Prostate gland (tissue), 2 donors: ENCODE measurements at regions not wholly inside any gene's neighbourhood (a gene's known extent, or its start where the extent isn't known, plus 50 kb on each side); places are given as distances from the start of the nearest gene placed in this dataset.

ENCODE experiments used
- DNase-seq: peaks from one replicate; pipeline ENCODE4 v3.0.0-alpha.2; 2019; ENCODE audit warnings: low spot score
- H3K27ac ChIP-seq, 2 donors: fragments of 200-600 bp; sonication (generic); 2 replicates each; pipeline ENCODE4 v1.5.1; 2017 to 2019
- H3K27me3 ChIP-seq: fragments of 200-600 bp; sonication (generic); replicated peaks from 2 replicates; pipeline ENCODE4 v1.5.1; 2019; ENCODE audit not compliant: insufficient read depth
- H3K36me3 ChIP-seq, 2 donors: fragments of 200-600 bp; sonication (generic); 1 replicate in 1 of 2; 2 replicates in 1 of 2; pipeline versions ENCODE4 v1.5.1 to v1.8.1; 2017 to 2019
- H3K4me1 ChIP-seq: fragments of 200-600 bp; sonication (generic); replicated peaks from 2 replicates; pipeline ENCODE4 v1.5.1; 2019
- H3K4me3 ChIP-seq, 2 donors: fragments of 200-600 bp; sonication (generic); 2 replicates each; pipeline ENCODE4 v1.5.1; 2017 to 2019
- H3K9me3 ChIP-seq: fragments of 200-600 bp; sonication (generic); 2 replicates; pipeline ENCODE4 v1.5.1; 2017
- POLR2A ChIP-seq: fragments of 450-650 bp; IDR thresholded peaks from one replicate; pipeline ENCODE4 v1.6.1; 2016; ENCODE audit warnings: antibody characterized with exemption, mild to moderate bottlenecking
- POLR2AphosphoS5 ChIP-seq: sonication (generic); formaldehyde crosslinking; IDR thresholded peaks from one replicate; pipeline ENCODE4 v1.6.1; 2017; ENCODE audit warnings: antibody characterized with exemption
- WGBS: methylation state at CpG from one replicate; pipeline ENCODE4 v1.1.5; 2018; 5-methylcytosine and 5-hydroxymethylcytosine counted together
- intact Hi-C: fragments of 100-400 bp; cut with DNase I; formaldehyde crosslinking; loops from one replicate; pipeline ENCODE4 v1.14.2; 2022
- TF ChIP-seq, protein P1 (sequence below), 4 experiments: fragments of 200-600 bp in 2 of 4; fragments of 450-650 bp in 2 of 4; sonication (generic) in 2 of 4; IDR thresholded peaks; 1 replicate in 3 of 4; 2 replicates in 1 of 4; pipeline ENCODE4 v1.5.1; 2016 to 2019; ENCODE audit warnings: antibody characterized with exemption in 4 of 4, mild to moderate bottlenecking in 2 of 4, moderate library complexity in 2 of 4

DNA sequence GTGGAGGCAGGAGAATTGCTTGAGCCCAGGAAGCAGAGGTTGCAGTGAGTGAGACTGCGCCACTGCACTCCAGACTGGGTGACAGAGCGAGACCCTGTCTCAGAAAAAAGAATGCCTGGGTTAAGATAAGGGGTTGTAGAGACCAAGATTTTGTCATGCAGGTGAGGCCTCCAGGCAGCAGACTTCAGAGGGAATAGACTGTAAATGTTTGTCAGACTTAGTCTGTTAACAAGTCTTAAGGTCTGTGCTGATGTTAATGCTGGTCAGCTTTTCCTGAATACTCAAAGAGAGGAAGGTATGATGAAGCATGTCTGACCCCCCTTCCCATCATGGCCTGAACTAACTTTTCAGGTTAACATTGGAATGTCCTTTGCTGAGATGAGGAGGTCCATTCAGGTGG lies 83.0 kb upstream of the FUT8 start:
- H3K27ac ChIP-seq: no peak overlapping the region
- H3K36me3 ChIP-seq: no peaks in the 10 kb centered on the region
- no peak overlapping the region for H3K4me3 ChIP-seq
- intact Hi-C loops: no loop called here
- 100% methylated on average over 2 of the region's 2 CpGs for WGBS
- H3K27me3 ChIP-seq: no peaks in the 10 kb centered on the region
- DNase-seq: no peak
- TF ChIP-seq, protein P1, sequence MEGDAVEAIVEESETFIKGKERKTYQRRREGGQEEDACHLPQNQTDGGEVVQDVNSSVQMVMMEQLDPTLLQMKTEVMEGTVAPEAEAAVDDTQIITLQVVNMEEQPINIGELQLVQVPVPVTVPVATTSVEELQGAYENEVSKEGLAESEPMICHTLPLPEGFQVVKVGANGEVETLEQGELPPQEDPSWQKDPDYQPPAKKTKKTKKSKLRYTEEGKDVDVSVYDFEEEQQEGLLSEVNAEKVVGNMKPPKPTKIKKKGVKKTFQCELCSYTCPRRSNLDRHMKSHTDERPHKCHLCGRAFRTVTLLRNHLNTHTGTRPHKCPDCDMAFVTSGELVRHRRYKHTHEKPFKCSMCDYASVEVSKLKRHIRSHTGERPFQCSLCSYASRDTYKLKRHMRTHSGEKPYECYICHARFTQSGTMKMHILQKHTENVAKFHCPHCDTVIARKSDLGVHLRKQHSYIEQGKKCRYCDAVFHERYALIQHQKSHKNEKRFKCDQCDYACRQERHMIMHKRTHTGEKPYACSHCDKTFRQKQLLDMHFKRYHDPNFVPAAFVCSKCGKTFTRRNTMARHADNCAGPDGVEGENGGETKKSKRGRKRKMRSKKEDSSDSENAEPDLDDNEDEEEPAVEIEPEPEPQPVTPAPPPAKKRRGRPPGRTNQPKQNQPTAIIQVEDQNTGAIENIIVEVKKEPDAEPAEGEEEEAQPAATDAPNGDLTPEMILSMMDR (IDR thresholded peaks at IDR 0.05): no peak
- TF ChIP-seq POLR2A (no peak), POLR2AphosphoS5 (no peak)
- H3K4me1 ChIP-seq: no peaks in the 10 kb centered on the region
- no peaks in the 10 kb centered on the region for H3K9me3 ChIP-seq

DNA sequence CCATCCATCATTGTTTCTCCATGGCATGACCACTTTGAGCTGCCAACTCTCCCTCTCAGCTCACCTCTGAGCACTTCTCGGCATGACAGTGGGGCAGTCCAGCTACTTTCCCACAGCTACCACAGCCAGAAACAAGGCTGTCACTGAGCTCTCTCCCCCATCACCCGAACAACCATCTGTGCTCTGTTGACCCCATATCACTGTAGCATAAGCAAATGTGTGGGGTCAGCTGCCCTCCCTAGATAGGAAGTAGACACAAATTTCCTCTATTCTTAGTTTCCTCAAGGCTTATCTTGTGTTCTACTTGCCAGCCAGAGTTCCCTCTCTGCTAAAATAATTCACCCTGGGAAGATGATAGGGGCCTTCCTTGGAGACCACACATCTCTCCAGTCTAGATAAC lies 82.6 kb upstream of the FUT8 start:
- peaks cover 4% of the 10 kb centered on the region for H3K4me1 ChIP-seq
- no peaks in the 10 kb centered on the region for H3K27me3 ChIP-seq
- H3K4me3 ChIP-seq: no peak overlapping the region
- 96% methylated on average over 2 of the region's 2 CpGs for WGBS
- no peak overlapping the region for H3K27ac ChIP-seq
- no peaks in the 10 kb centered on the region for H3K9me3 ChIP-seq
- intact Hi-C loops: no loop called here
- TF ChIP-seq, protein P1 (IDR thresholded peaks at IDR 0.05): no peak
- no peak for TF ChIP-seq POLR2A
- no peak for TF ChIP-seq POLR2AphosphoS5
- no peaks in the 10 kb centered on the region for H3K36me3 ChIP-seq
- no peak for DNase-seq

DNA sequence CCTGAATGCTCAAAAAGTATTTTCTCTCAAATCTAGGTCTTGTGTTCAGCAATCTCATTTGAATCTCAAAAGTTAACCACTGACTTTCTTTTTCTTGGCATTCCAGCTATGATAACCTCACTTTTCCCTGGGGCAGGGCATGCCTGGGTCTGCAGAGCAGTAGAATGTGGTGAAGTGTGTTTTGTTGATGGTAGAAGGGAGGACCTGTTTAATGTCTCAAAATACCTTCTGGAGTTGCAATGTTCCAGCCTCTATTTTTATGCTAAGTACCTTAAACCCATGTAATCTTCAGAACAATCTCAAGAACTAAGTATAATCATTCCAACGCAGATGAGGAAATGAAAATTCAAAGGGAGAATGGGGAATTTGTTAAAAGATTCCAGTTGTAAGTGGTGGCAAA lies 82.1 kb upstream of the FUT8 start:
- no peak for DNase-seq
- Histone ChIP-seq H3K36me3 (no peaks in the 10 kb centered on the region), H3K27me3 (no peaks in the 10 kb centered on the region), H3K4me3 (no peak overlapping the region), H3K27ac (peak overlapping the region in 1 of 2 donors; percentile 14), H3K9me3 (no peaks in the 10 kb centered on the region), H3K4me1 (peaks cover 5% of the 10 kb centered on the region)
- no peak for TF ChIP-seq POLR2A
- TF ChIP-seq, protein P1 (IDR thresholded peaks at IDR 0.05): no peak
- no peak for TF ChIP-seq POLR2AphosphoS5
- intact Hi-C loops: no loop called here
- 13% methylated on average over 1 of the region's 1 CpG for WGBS

DNA sequence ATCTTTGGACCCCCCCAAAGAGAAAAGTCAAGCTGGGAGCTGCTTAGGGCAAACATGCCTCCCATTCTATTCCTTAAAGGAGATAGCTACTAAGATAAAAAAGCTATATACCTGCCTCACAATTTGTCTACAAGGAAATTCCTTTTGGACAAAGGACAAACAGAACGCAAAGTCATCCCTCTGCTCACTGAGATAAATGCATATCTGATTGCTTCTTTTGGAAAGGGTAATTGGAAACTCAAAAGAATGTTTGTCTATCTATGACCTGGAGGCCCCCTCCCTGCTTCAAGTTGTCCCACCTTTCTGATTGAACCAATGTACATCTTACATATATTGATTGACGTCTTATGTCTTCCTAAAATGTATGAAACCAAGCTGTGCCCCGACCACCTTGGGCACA lies 80.9 kb upstream of the FUT8 start:
- TF ChIP-seq, protein P1 (IDR thresholded peaks at IDR 0.05): no peak
- TF ChIP-seq POLR2A (no peak), POLR2AphosphoS5 (no peak)
- Histone ChIP-seq H3K27ac (no peak overlapping the region), H3K4me3 (no peak overlapping the region), H3K36me3 (no peaks in the 10 kb centered on the region), H3K4me1 (peaks cover 5% of the 10 kb centered on the region), H3K9me3 (no peaks in the 10 kb centered on the region), H3K27me3 (no peaks in the 10 kb centered on the region)
- no peak for DNase-seq
- 86% methylated on average over 3 of the region's 3 CpGs for WGBS
- intact Hi-C loops: no loop called here

DNA sequence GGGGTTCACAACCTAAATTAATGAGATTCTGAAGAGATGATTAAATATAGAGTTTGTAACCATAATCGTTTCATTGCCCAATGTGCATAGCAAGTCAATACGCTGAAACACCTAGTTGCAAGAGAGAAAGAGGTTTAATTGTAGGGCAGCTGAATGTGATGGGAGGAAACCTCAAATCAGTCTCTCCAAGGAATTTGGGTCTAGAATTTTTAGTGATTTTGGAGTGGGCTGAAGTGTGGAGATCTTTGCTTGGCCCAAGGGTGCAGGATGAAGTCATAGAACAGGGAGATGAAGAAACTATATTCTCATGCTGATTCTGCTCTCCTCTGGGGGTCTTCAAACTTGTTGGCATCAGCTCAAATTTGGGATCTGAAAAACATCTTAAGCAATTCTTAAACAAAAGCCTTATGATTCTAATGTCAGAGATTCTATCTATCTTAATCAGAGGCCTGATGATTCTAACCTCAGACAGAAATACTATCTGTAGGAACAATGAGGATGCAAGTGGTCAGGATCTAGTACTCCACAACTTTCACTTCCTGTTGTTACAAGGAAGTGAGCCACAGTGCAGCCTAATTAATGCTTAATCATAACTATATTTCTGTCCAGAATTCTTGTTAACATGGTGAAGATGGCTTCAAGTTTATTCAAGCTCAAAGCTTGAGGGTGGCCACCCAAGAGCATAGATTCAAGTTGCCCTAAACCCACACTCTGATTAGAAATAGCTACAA lies 80.2 kb upstream of the FUT8 start:
- Histone ChIP-seq H3K36me3 (no peaks in the 10 kb centered on the region), H3K27me3 (no peaks in the 10 kb centered on the region), H3K9me3 (no peaks in the 10 kb centered on the region), H3K4me3 (no peak overlapping the region), H3K27ac (no peak overlapping the region), H3K4me1 (peaks cover 5% of the 10 kb centered on the region)
- intact Hi-C loops: no loop called here
- WGBS: 92% methylated on average over 2 of the region's 2 CpGs
- TF ChIP-seq, protein P1 (IDR thresholded peaks at IDR 0.05): no peak
- TF ChIP-seq POLR2AphosphoS5: no peak
- TF ChIP-seq POLR2A: no peak
- DNase-seq: no peak
